Femur (tissue), 1 donor: ENCODE measurements at regions not wholly inside any gene's neighbourhood (a gene's known extent, or its start where the extent isn't known, plus 50 kb on each side); places are given as distances from the start of the nearest gene placed in this dataset.
"Not testable (repeated sequence)": the region's sequence is repeated elsewhere in the genome, so short reads cannot be mapped to it uniquely, and the experiment has no call there.

Experiments used
- DNase-seq: peaks from one replicate; pipeline ENCODE4 v3.0.0-alpha.2; 2017

GRCh38 chr5:83889971-83890745 is 169.5 kb upstream of the HAPLN1 start:
- DNase-seq, result no peak

GRCh38 chr5:83877911-83878706 is 157.5 kb upstream of the HAPLN1 start:
- DNase-seq, result no peak

GRCh38 chr5:83871533-83872395 is 151.1 kb upstream of the HAPLN1 start:
- no peak for DNase-seq

- no peak for DNase-seq
Observed at GRCh38 chr5:83866181-83866580, 145.5 kb upstream of the HAPLN1 start.

GRCh38 chr5:83865579-83865978 is 144.9 kb upstream of the HAPLN1 start:
- no peak for DNase-seq

GRCh38 chr5:83864652-83865051 is 144.0 kb upstream of the HAPLN1 start:
- DNase-seq, result no peak

GRCh38 chr5:83857341-83857740 is 136.7 kb upstream of the HAPLN1 start:
- DNase-seq, result peak; percentile 25

GRCh38 chr5:83856881-83857280 is 136.2 kb upstream of the HAPLN1 start:
- no peak for DNase-seq

GRCh38 chr5:83850412-83850811 is 129.8 kb upstream of the HAPLN1 start:
- DNase-seq, result not testable (repeated sequence)

- no peak for DNase-seq
Observed at GRCh38 chr5:83848941-83849340, 128.3 kb upstream of the HAPLN1 start.

GRCh38 chr5:83846624-83847350 is 126.1 kb upstream of the HAPLN1 start:
- no peak for DNase-seq

GRCh38 chr5:83844449-83845068 is 123.9 kb upstream of the HAPLN1 start:
- peak; percentile 82 for DNase-seq

- no peak for DNase-seq
Observed at GRCh38 chr5:83839788-83840187, 119.1 kb upstream of the HAPLN1 start.

GRCh38 chr5:83839256-83839655 is 118.6 kb upstream of the HAPLN1 start:
- DNase-seq, result no peak

GRCh38 chr5:83837265-83837907 is 116.7 kb upstream of the HAPLN1 start:
- DNase-seq, result no peak

- no peak for DNase-seq
Observed at GRCh38 chr5:83834306-83834705, 113.7 kb upstream of the HAPLN1 start.

GRCh38 chr5:83831834-83832233 is 111.2 kb upstream of the HAPLN1 start:
- no peak for DNase-seq

- DNase-seq, result no peak
Observed at GRCh38 chr5:83827111-83827557, 106.5 kb upstream of the HAPLN1 start.

- DNase-seq, result no peak
Observed at GRCh38 chr5:83817591-83817990, 96.9 kb upstream of the HAPLN1 start.

- DNase-seq, result no peak
Observed at GRCh38 chr5:83815661-83816060, 95.0 kb upstream of the HAPLN1 start.

GRCh38 chr5:83810511-83810910 is 89.9 kb upstream of the HAPLN1 start:
- DNase-seq, result no peak
